Upper lobe of left lung (tissue), 4 donors: ENCODE measurements at regions not wholly inside any gene's neighbourhood (a gene's known extent, or its start where the extent isn't known, plus 50 kb on each side); places are given as distances from the start of the nearest gene placed in this dataset.

Experiments
- CTCF ChIP-seq, 6 experiments: fragments of 450-650 bp in 4 of 6; fragments of 200-600 bp in 2 of 6; sonication (generic) in 2 of 6; IDR thresholded peaks; one replicate each; pipeline ENCODE4 v1.5.1; 2016 to 2019; ENCODE audit warnings: antibody characterized with exemption in 6 of 6
- EP300 ChIP-seq, 4 donors: sonication (generic); formaldehyde crosslinking; IDR thresholded peaks; one replicate each; pipeline ENCODE4 v1.5.1; 2017; ENCODE audit warnings: antibody characterized with exemption in 4 of 4, control low read depth in 2 of 4

GRCh38 chr11:112451250-112451649 lies 190.6 kb upstream of the PLET1 start:
- no peak for TF ChIP-seq CTCF (IDR thresholded peaks at IDR 0.05)
- TF ChIP-seq EP300 (IDR thresholded peaks at IDR 0.05), result no peak
